ENCODE measurements at regions not wholly inside any gene's neighbourhood (a gene's known extent, or its start where the extent isn't known, plus 50 kb on each side); places are given as distances from the start of the nearest gene placed in this dataset.

GRCh38 chr2:125591954-125592353 lies 1064.0 kb upstream of the GYPC start:
- WGBS (ENCODE audit: low lambda C conversion rate): 49% methylated on average over 3 of the region's 4 CpGs
- Histone ChIP-seq H3K4me3 (replicated peaks in 1 of 3; ENCODE audit: insufficient read depth in 1 of 3, low read depth in 2 of 3, low read length in 3 of 3) (no peak overlapping the region), H3K4me2 (ENCODE audit: low read depth, low read length) (no peak overlapping the region), H3K27me3 (ENCODE audit: control insufficient read depth in 1 of 2, insufficient read depth in 2 of 2, low read length in 2 of 2) (no peaks in the 10 kb centered on the region), H3K9ac (ENCODE audit: insufficient read depth, low read depth, low read length) (no peak overlapping the region), H3K79me2 (ENCODE audit: insufficient read depth, low read length) (no peaks in the 10 kb centered on the region), H2AFZ (ENCODE audit: low read length) (no peak overlapping the region), H3K36me3 (replicated peaks in 1 of 2; ENCODE audit: control insufficient read depth in 1 of 2, insufficient read depth in 2 of 2, low read length in 2 of 2) (no peaks in the 10 kb centered on the region), H4K20me1 (ENCODE audit: insufficient read depth, low read length) (no peaks in the 10 kb centered on the region), H3K27ac (ENCODE audit: extremely low read length, insufficient read depth, low read length) (no peak overlapping the region), H3K4me1 (ENCODE audit: insufficient read depth, low read length) (no peaks in the 10 kb centered on the region), H3K9me3 (ENCODE audit: low read length) (peaks cover 65% of the 10 kb centered on the region)
- TF ChIP-seq ZNF841 (CRISPR knock-in tag; IDR thresholded peaks at IDR 0.05; ENCODE audit: borderline replicate concordance): no peak
- TF ChIP-seq POLR2AphosphoS2 (IDR thresholded peaks at IDR 0.05; ENCODE audit: low read depth, low read length): no peak
- no peak for TF ChIP-seq SALL2 (CRISPR knock-in tag; IDR thresholded peaks at IDR 0.05)
- no peak for TF ChIP-seq CEBPB (IDR thresholded peaks at IDR 0.05; ENCODE audit: borderline replicate concordance, low read depth, low read length)
- TF ChIP-seq ZNF761 (CRISPR knock-in tag; conservative IDR thresholded peaks at IDR 0.05): no peak
- TF ChIP-seq KDM4B (CRISPR knock-in tag; IDR thresholded peaks at IDR 0.05): no peak
- no peak for TF ChIP-seq ZNF710 (CRISPR knock-in tag; IDR thresholded peaks at IDR 0.05; ENCODE audit: borderline replicate concordance)
- FAIRE-seq: no peak
- DNase-seq (ENCODE audit: low spot score): no peak
- no peak for ATAC-seq
- in situ Hi-C loops (cut with HindIII; ENCODE audit: extremely low pct_ligation_motif_present, low pct_unique_long_range_greater_than_20kb): no loop called here
- ChIA-PET CTCF (ENCODE audit: low intra/inter-chr PET ratio, low total read pairs) (no interaction called here), POLR2A (no interaction called here)
- intact Hi-C loops (cut with micrococcal nuclease; ENCODE audit: unreplicated experiment): no loop called here
- BruUV-seq (replicated peaks): no TSS peak

GRCh38 chr2:125593036-125593435 lies 1062.9 kb upstream of the GYPC start:
- BruUV-seq (replicated peaks): no TSS peak
- H3K4me2 ChIP-seq (ENCODE audit: low read depth, low read length): no peak overlapping the region
- TF ChIP-seq ZNF580 (CRISPR knock-in tag; IDR thresholded peaks at IDR 0.05; ENCODE audit: borderline replicate concordance, low read depth): no peak
- TF ChIP-seq CEBPZ (IDR thresholded peaks at IDR 0.05; ENCODE audit: low read length): no peak
- no peak overlapping the region for H3K9ac ChIP-seq (ENCODE audit: insufficient read depth, low read depth, low read length)
- POLR2A ChIA-PET: no interaction called here
- H3K4me3 ChIP-seq (replicated peaks in 1 of 3; ENCODE audit: insufficient read depth in 1 of 3, low read depth in 2 of 3, low read length in 3 of 3): no peak overlapping the region
- WGBS (ENCODE audit: low lambda C conversion rate): 5% methylated on average over 2 of the region's 2 CpGs
- no peak for FAIRE-seq
- no peaks in the 10 kb centered on the region for H3K27me3 ChIP-seq (ENCODE audit: control insufficient read depth in 1 of 2, insufficient read depth in 2 of 2, low read length in 2 of 2)
- H2AFZ ChIP-seq (ENCODE audit: low read length): no peak overlapping the region
- peaks cover 61% of the 10 kb centered on the region for H3K9me3 ChIP-seq (ENCODE audit: low read length)
- no peaks in the 10 kb centered on the region for H3K36me3 ChIP-seq (replicated peaks in 1 of 2; ENCODE audit: control insufficient read depth in 1 of 2, insufficient read depth in 2 of 2, low read length in 2 of 2)
- no peaks in the 10 kb centered on the region for H4K20me1 ChIP-seq (ENCODE audit: insufficient read depth, low read length)
- CTCF ChIA-PET (ENCODE audit: low intra/inter-chr PET ratio, low total read pairs): no interaction called here
- in situ Hi-C loops (cut with HindIII; ENCODE audit: extremely low pct_ligation_motif_present, low pct_unique_long_range_greater_than_20kb): no loop called here
- DNase-seq (ENCODE audit: low spot score): no peak
- H3K79me2 ChIP-seq (ENCODE audit: insufficient read depth, low read length): no peaks in the 10 kb centered on the region
- no peaks in the 10 kb centered on the region for H3K4me1 ChIP-seq (ENCODE audit: insufficient read depth, low read length)
- no peak overlapping the region for H3K27ac ChIP-seq (ENCODE audit: extremely low read length, insufficient read depth, low read length)
- ATAC-seq: no peak
- intact Hi-C loops (cut with micrococcal nuclease; ENCODE audit: unreplicated experiment): no loop called here

Measured in HepG2 (cell line).